ENCODE measurements at regions not wholly inside any gene's neighbourhood (a gene's known extent, or its start where the extent isn't known, plus 50 kb on each side); places are given as distances from the start of the nearest gene placed in this dataset.

DNA sequence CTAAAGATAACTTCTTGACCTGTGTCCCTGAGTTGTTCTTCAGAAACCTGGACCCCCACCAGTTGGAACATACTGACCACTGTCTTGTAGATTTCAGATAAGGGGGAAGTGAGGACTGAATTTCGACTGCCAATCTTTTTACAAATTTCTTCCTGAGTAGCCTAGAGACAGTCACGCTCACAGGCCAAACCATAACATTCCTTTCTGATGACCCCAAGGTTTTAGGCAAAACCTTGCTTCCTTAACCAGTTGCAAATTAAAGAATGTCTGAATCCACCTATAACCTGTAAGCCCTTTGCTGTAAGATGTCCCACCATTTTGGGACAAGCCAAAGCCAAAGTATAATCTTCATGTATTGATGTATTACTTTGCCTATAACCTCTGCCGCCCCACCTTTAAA lies 306.9 kb downstream of the LRFN2 start:
- DNase-seq (ENCODE audit: extremely low spot score in 2 of 2): no peak
- Histone ChIP-seq H3K9me3 (no peaks in the 10 kb centered on the region), H3K36me3 (no peaks in the 10 kb centered on the region), H3K4me1 (no peaks in the 10 kb centered on the region), H3K4me3 (no peak overlapping the region), H3K27ac (no peak overlapping the region), H3K27me3 (no peaks in the 10 kb centered on the region)
- TF ChIP-seq POLR2AphosphoS5 (IDR thresholded peaks at IDR 0.05; ENCODE audit: insufficient read depth in 1 of 2, low read depth in 1 of 2) (no peak), POLR2A (IDR thresholded peaks at IDR 0.05) (no peak)
- TF ChIP-seq, protein P1, sequence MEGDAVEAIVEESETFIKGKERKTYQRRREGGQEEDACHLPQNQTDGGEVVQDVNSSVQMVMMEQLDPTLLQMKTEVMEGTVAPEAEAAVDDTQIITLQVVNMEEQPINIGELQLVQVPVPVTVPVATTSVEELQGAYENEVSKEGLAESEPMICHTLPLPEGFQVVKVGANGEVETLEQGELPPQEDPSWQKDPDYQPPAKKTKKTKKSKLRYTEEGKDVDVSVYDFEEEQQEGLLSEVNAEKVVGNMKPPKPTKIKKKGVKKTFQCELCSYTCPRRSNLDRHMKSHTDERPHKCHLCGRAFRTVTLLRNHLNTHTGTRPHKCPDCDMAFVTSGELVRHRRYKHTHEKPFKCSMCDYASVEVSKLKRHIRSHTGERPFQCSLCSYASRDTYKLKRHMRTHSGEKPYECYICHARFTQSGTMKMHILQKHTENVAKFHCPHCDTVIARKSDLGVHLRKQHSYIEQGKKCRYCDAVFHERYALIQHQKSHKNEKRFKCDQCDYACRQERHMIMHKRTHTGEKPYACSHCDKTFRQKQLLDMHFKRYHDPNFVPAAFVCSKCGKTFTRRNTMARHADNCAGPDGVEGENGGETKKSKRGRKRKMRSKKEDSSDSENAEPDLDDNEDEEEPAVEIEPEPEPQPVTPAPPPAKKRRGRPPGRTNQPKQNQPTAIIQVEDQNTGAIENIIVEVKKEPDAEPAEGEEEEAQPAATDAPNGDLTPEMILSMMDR (IDR thresholded peaks at IDR 0.05): no peak
- intact Hi-C loops (cut with DNase I): no loop called here

DNA sequence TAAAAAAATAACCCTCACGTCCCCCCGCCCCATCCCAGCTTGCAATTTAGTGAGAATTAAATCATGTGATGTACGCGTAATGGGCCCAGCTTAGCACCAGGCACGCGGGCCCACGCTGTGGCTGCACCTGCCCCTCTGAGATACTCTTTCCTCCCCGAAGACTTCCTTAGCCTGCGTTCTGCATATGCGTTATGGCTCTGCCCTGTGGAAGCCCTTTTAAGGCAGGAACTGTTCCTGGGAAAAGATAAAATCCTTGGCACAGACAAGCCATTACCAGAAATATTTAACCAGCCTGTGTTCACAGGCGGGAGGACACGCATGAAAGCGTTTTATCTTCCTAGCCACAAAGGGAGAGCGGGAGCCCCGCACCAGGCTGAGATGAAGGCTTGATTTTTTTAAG lies 311.0 kb downstream of the LRFN2 start:
- no peaks in the 10 kb centered on the region for H3K9me3 ChIP-seq
- H3K4me1 ChIP-seq: no peaks in the 10 kb centered on the region
- DNase-seq (ENCODE audit: extremely low spot score in 2 of 2): no peak
- intact Hi-C loops (cut with DNase I): no loop called here
- no peak overlapping the region for H3K4me3 ChIP-seq
- TF ChIP-seq, protein P1 (IDR thresholded peaks at IDR 0.05): no peak
- no peaks in the 10 kb centered on the region for H3K27me3 ChIP-seq
- H3K36me3 ChIP-seq: no peaks in the 10 kb centered on the region
- H3K27ac ChIP-seq: no peak overlapping the region

DNA sequence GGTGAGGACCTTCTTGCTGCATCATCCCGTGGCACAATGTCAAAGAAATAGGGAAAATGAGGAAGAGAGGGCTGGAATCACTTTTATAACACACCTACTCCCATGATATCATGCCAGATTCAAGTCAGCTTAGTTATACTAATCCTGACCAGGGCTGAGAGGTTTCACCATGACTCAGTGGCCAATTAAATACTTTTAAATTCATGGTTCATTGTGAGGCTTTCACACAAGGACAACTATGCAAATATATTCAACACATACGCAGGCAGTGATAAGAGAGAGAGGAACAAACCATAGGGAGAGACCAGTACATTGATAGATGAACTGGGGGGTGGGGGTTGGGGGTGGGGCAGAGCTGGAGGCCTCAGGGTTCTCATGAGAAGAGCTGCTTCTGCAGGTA lies 313.1 kb downstream of the LRFN2 start:
- Histone ChIP-seq H3K4me3 (no peak overlapping the region), H3K27ac (no peak overlapping the region), H3K4me1 (no peaks in the 10 kb centered on the region), H3K9me3 (no peaks in the 10 kb centered on the region), H3K36me3 (no peaks in the 10 kb centered on the region), H3K27me3 (no peaks in the 10 kb centered on the region)
- no peak for DNase-seq (ENCODE audit: extremely low spot score in 2 of 2)
- TF ChIP-seq POLR2AphosphoS5 (IDR thresholded peaks at IDR 0.05; ENCODE audit: insufficient read depth in 1 of 2, low read depth in 1 of 2) (no peak), POLR2A (IDR thresholded peaks at IDR 0.05) (no peak)
- TF ChIP-seq, protein P1 (IDR thresholded peaks at IDR 0.05): no peak
- intact Hi-C loops (cut with DNase I): no loop called here

DNA sequence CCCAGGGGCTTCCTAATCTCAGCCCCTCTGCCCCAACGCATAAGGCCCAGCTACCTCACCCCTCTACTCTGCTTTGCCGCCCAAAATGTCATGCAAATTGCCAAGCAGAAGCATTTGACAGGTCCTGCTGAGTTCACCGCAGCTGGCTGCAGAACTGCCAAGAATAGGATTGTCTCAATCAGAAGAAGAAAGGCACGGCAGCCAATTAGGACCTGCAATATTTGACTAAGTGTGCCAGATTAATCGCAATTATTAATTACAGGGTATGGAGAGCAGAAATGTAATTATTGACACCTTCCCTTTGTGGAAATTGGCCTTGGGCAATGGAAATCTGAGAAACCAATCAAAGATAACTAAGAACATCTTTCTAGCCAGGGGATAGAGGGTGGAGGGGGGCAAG lies 318.6 kb downstream of the LRFN2 start:
- DNase-seq (ENCODE audit: extremely low spot score in 2 of 2): no peak
- Histone ChIP-seq H3K36me3 (no peaks in the 10 kb centered on the region), H3K9me3 (no peaks in the 10 kb centered on the region), H3K4me3 (no peak overlapping the region), H3K27me3 (no peaks in the 10 kb centered on the region), H3K4me1 (no peaks in the 10 kb centered on the region), H3K27ac (no peak overlapping the region)
- no peak for TF ChIP-seq POLR2AphosphoS5 (IDR thresholded peaks at IDR 0.05; ENCODE audit: insufficient read depth in 1 of 2, low read depth in 1 of 2)
- TF ChIP-seq, protein P1 (IDR thresholded peaks at IDR 0.05): no peak
- TF ChIP-seq POLR2A (IDR thresholded peaks at IDR 0.05): no peak
- intact Hi-C loops (cut with DNase I): no loop called here

DNA sequence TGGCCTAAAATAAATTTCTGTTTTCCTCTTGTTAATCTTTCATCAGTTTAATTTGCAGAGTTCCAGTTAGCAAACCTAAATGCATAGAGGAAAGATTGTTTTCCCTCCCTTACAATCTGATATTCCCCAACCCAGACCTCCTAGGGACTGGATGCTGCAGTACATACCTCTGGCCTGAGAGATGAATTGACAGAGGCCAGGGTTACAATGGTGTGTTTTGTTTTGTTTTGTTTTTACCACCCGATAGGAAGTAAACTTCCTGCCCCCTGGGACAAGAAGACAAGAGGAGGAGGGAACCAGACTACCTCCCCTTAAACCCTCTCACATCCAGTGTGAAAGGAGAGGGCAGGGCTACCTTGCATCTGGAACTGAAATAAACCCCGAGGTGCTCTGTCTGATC lies 319.0 kb downstream of the LRFN2 start:
- intact Hi-C loops (cut with DNase I): no loop called here
- TF ChIP-seq POLR2A (IDR thresholded peaks at IDR 0.05) (no peak), POLR2AphosphoS5 (IDR thresholded peaks at IDR 0.05; ENCODE audit: insufficient read depth in 1 of 2, low read depth in 1 of 2) (no peak)
- TF ChIP-seq, protein P1 (IDR thresholded peaks at IDR 0.05): no peak
- Histone ChIP-seq H3K4me1 (no peaks in the 10 kb centered on the region), H3K36me3 (no peaks in the 10 kb centered on the region), H3K9me3 (no peaks in the 10 kb centered on the region), H3K27ac (no peak overlapping the region), H3K4me3 (no peak overlapping the region), H3K27me3 (no peaks in the 10 kb centered on the region)
- DNase-seq (ENCODE audit: extremely low spot score in 2 of 2): no peak
